Head of caudate nucleus (tissue), 42 donors: ENCODE measurements at regions not wholly inside any gene's neighbourhood (a gene's known extent, or its start where the extent isn't known, plus 50 kb on each side); places are given as distances from the start of the nearest gene placed in this dataset.

Experiments used
- DNase-seq, 42 donors: peaks; one replicate each; pipeline versions ENCODE4 v3.0.0 to v3.0.0-alpha.2; 2020 to 2021; ENCODE audit warnings: mixed read lengths in 7 of 42
- intact Hi-C: fragments of 100-400 bp; cut with DNase I; formaldehyde crosslinking; loops from one replicate; pipeline ENCODE4 v1.15.0; 2022

DNA sequence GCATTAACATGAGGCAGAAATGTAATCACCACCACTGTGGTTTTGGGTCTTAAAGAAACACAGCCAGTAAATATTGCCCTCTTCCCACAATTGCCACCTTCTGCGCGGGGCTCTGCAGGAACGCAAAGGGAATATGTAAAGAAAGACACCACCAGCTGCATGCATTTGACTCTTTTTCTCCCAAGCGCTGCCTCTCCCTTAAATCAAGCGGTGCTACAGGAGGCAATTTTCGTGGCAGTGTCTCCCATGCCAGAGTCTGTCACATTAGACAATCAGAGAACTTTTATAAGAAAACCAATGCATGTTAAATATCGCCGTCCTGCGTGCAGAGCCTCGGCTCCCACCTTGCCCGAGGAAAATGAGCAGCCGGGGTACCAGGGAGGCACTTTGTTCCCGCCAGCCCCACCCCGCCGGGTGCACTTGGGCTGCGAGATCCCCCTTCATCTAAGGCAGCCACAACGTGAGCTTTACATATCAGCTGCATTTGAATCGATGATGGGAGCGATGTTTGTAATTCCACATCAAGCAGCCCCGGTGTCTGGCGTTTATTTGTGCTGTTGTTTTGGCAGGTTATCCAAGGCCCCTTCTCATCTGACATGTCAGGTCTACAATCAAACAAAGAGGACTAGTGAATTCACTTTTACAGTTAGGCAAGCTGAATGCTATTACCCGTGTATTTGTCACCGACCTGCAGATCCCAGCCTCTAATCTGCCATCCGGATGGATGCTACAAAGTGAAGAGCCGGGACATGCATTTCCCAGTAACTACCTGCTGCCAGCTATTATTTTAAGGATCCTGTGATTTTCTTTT lies 72.3 kb upstream of the MGMT start:
- peak in 4 of 42 donors; percentile 4 to 33 (median 28) for DNase-seq

DNA sequence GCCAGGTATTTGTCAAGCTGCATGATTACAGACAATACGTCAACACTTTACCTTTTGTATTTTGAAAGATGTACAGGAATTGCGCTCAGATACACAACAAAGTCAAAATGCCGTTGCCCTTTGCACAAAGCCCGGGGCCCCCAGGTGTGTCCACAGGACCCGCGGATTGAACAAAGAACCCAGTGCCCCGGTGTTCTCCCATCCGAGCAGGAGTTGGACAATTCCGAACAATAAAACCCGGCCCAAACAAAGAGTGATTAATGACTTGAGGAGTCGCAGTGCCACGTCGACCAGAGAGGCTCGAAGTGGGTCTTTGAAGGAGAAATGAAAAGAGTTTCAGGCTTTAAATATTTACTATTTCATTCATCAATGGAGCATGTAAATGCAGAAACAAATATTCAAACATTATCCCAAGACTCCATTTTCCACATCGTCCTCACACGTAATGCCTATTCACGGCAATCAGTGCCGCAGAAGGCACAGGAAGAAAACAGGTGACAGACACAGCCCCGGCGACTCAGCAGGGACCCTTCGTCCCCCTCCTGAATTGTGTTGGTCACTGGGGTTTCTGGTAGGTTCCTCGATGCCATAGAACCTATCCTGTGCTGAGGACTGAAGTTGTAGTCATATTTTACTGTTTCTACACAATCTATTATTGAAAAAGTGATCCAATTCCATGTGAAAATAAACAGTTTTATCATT lies 70.9 kb upstream of the MGMT start:
- intact Hi-C loops = no loop called here
- peak in 5 of 42 donors; percentile 11 to 31 (median 26) for DNase-seq

More for the DNA sequence above, 72.3 kb upstream of the MGMT start:
- intact Hi-C loops = no loop called here

DNA sequence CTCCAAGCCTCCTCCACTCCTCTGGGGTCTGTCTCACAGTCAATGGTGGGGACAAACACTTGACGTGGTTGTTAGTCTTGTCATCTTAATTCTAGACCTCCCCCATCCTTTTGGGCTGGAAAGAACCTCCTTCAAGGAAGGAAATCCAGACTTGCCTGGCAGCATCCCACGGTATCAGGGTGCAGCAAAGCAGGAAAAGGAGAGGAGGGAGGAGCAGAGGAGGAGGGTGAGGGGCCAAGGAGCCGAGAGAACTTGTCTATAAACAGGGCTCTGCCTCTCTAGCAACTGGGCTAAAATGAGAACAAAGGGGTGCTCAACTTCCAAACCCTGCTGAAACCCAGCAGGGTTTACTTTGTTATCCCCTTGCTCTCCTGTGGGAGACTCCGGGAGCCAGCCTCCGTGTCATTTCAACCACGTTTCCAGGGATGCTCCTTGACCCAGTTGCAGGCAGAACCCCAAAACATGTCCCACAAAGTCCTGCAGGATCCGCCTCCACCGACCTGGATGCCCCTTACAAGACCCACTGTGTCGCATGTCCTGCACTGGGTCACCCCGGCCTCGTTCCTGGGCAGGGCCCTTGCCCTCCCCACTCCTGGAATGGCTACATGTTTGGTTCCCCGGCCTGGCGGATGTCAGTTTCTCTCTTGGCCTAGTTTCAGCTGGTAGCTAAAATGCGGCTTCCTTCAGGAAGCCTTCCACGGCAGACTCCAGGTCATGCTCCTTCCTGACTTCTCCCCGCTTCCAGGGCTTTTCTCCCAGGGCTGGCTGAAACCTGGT lies 69.7 kb upstream of the MGMT start:
- intact Hi-C loops = no loop called here
- DNase-seq = peak in 5 of 42 donors; percentile 4 to 39 (median 18)

- DNase-seq = peak in 3 of 42 donors; percentile 5 to 13 (median 13)
- intact Hi-C loops = no loop called here
These were observed 68.3 kb upstream of the MGMT start for GRCh38 chr10:129398711-129399141.

- DNase-seq = peak in 5 of 42 donors; percentile 11 to 36 (median 22)
- intact Hi-C loops = no loop called here
These were observed 66.6 kb upstream of the MGMT start for GRCh38 chr10:129400426-129400825.

- intact Hi-C loops = no loop called here
- DNase-seq = peak in 2 of 42 donors; percentile 17 to 27
These were observed 64.6 kb upstream of the MGMT start for GRCh38 chr10:129402459-129402858.

GRCh38 chr10:129404091-129404490 lies 63.0 kb upstream of the MGMT start:
- intact Hi-C loops = no loop called here

GRCh38 chr10:129405389-129405788 lies 61.7 kb upstream of the MGMT start:
- intact Hi-C loops = no loop called here
- peak in 3 of 42 donors; percentile 17 to 25 (median 20) for DNase-seq

More at GRCh38 chr10:129404091-129404490, 63.0 kb upstream of the MGMT start:
- peak in 4 of 42 donors; percentile 5 to 12 (median 6) for DNase-seq

- intact Hi-C loops = no loop called here
- peak in 1 of 42 donors; percentile 37 for DNase-seq
These were observed 56.2 kb upstream of the MGMT start for GRCh38 chr10:129410688-129411392.

DNA sequence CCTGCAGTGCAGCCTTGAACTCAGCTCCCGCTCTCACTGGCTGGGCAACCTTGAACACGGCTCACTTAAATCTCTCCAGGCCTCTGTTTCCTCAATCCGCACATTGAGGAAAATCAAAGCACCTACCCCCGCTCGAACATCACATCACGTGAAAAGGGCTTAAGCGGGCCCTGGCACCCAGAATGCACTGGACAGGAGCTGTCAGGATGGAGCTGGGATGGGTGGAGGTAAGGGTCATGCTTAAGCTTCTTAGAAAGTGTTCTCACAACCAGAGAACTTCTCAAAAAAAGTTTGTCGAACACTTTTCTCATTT lies 55.7 kb upstream of the MGMT start:
- intact Hi-C loops = no loop called here
- peak in 1 of 42 donors; percentile 28 for DNase-seq

DNA sequence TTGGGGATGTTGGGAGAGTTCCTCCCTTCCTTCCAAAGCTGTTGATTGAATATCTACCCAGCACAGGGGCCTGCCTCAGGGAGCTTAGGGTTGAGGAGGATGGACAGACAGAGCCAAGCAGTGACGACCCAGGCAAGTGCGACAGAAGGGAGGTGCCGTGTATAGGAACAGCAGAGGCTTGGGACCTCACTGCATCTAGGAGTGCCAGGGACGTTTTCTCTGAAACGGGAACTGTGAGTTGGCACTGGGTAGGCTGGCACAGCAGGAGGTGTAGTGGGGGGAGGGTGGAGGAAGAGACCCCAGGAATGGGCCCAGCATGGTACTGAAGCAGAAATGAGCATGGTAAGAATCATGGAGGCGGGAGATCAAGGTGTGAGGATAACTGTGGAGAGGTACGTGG lies 55.3 kb upstream of the MGMT start:
- intact Hi-C loops = no loop called here
- peak in 1 of 42 donors; percentile 30 for DNase-seq

DNA sequence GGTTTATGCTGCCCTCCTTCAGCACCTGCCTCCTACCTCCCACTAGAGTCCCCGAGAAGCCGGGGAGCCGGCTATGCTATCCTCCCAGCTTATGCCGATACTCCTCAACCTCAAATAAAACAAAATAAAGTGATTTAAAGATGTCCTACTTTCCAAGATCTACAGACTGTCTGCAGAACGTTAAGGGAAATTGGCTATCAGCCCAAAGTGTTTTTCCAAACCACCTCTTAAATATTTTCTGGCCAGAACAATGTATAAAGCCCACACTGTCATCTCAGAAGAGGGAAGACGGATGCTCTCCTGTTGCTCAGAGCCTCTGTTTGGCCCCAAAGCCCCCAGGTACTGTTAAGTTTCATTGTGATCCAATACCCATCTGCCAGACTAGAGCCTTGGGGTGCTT lies 54.0 kb upstream of the MGMT start:
- intact Hi-C loops = no loop called here
- peak in 2 of 42 donors; percentile 2 to 4 for DNase-seq

GRCh38 chr10:129415215-129416140 lies 51.6 kb upstream of the MGMT start:
- intact Hi-C loops = no loop called here
- peak in 3 of 42 donors; percentile 27 to 34 (median 28) for DNase-seq

- intact Hi-C loops = no loop called here
- peak in 2 of 42 donors; percentile 12 to 22 for DNase-seq
These were observed 50.9 kb upstream of the MGMT start for GRCh38 chr10:129416155-129416554.

DNA sequence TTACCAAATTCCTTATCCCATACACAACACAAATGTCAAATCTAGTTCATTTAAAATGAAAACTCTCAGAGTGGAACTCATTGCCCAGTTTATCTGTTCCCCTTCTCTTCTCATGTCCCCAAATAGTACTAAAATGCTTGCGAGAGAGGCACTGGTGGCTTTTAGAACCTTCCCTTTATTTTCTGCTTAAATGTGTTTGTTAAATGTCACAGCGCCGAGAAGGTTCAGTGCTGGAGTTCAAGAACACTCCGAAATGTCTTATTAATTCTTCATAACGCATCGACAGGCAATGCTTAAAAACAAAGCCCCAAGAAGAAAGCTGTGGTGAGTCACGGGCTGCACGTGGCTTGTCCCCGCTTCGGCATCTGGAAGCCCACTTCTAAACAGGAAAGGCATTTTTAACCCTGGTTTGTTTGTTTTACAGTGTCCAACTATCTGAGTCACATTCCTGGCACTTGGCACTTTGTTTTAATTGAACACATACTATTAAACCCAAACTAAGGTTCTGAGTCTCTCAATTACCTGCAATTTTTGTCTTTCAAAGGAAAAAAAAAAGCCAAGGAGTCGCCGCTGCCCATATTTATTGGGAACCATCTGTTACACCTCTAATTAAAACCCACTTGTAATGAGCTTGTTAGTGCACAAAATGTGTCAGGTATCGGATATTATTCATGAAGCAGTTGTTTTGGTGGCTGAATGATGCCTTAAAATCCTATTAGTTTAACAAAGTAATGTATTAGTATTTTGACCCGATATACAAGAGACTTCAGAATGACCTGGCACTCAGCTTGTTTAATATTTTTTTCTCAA lies 49.9 kb upstream of the MGMT start:
- peak in 3 of 42 donors; percentile 22 to 38 (median 31) for DNase-seq
- intact Hi-C loops = no loop called here
